Caco-2 (cell line): ENCODE measurements at regions not wholly inside any gene's neighbourhood (a gene's known extent, or its start where the extent isn't known, plus 50 kb on each side); places are given as distances from the start of the nearest gene placed in this dataset.
A peak's percentile ranks its signal among the peaks of the same experiment; 100 is the strongest.

Experiments used
- BruUV-seq: library from RNA; stranded (reverse); fragments of 400-500 nt; replicated peaks from 2 replicates; lab custom pipeline; 2021; lab: Mats Ljungman, UMichigan
- CTCF ChIA-PET: fragments of 300-600 bp; sonication (Branson Sonifier 250); formaldehyde crosslinking; loops from one replicate; lab custom pipeline; 2022; ENCODE audit warnings: antibody characterized with exemption; lab: Charles Lee
- POLR2A ChIA-PET: fragments of 300-600 bp; sonication (Branson Sonifier 250); formaldehyde crosslinking; loops from one replicate; lab custom pipeline; 2022; ENCODE audit warnings: antibody characterized with exemption; lab: Charles Lee
- DNase-seq, 2 experiments: peaks; one replicate each; pipeline versions ENCODE4 v3.0.0 to v3.0.0-alpha.2; 2020 to 2022
- H3K27me3 ChIP-seq: replicated peaks from 2 replicates; pipeline ENCODE4 v1.6.0; 2011; ENCODE audit warnings: low read length; ENCODE audit not compliant: control insufficient read depth, insufficient read depth
- H3K36me3 ChIP-seq: 2 replicates; pipeline ENCODE4 v1.5.1; 2011; ENCODE audit warnings: low read length; ENCODE audit not compliant: control insufficient read depth, insufficient read depth
- H3K4me1 ChIP-seq: fragments of 250-450 bp; sonication (Bioruptor Pico); 2 replicates; pipeline ENCODE4 v1.5.1; 2020; ENCODE audit warnings: mild to moderate bottlenecking
- H3K4me3 ChIP-seq: 2 replicates; pipeline ENCODE4 v1.5.1; 2011; ENCODE audit warnings: low read depth, mild to moderate bottlenecking, control low read depth, low read length
- H3K9me3 ChIP-seq: fragments of 250-450 bp; sonication (Bioruptor Pico); 2 replicates; pipeline ENCODE4 v1.5.1; 2020; ENCODE audit warnings: mild to moderate bottlenecking, moderate library complexity
- H3K27ac Mint-ChIP-seq: one replicate; pipeline ENCODE4 v1.8.0; 2022; ENCODE audit warnings: mixed read lengths; ENCODE audit not compliant: unreplicated experiment
- H3K27me3 Mint-ChIP-seq: one replicate; pipeline ENCODE4 v1.8.0; 2022; ENCODE audit warnings: mixed read lengths; ENCODE audit not compliant: insufficient read depth, unreplicated experiment
- H3K36me3 Mint-ChIP-seq: one replicate; pipeline ENCODE4 v1.8.0; 2022; ENCODE audit warnings: mild to moderate bottlenecking, mixed read lengths; ENCODE audit not compliant: insufficient read depth, unreplicated experiment
- H3K4me1 Mint-ChIP-seq: one replicate; pipeline ENCODE4 v1.8.0; 2022; ENCODE audit warnings: low read depth, mixed read lengths; ENCODE audit not compliant: unreplicated experiment
- H3K4me3 Mint-ChIP-seq: one replicate; pipeline ENCODE4 v1.8.0; 2022; ENCODE audit warnings: mild to moderate bottlenecking, moderate library complexity, mixed read lengths; ENCODE audit not compliant: unreplicated experiment
- H3K9me3 Mint-ChIP-seq: one replicate; pipeline ENCODE4 v1.8.0; 2022; ENCODE audit warnings: mixed read lengths; ENCODE audit not compliant: unreplicated experiment
- CTCF ChIP-seq, 2 experiments: fragments of 200-600 bp in 1 of 2; IDR thresholded peaks; 1 replicate in 1 of 2; 2 replicates in 1 of 2; pipeline versions ENCODE4 v1.5.1 to v1.8.0; 2011 to 2022; ENCODE audit warnings: antibody characterized with exemption in 1 of 2, control low read depth in 1 of 2, inconsistent platforms in 1 of 2, low read depth in 1 of 2, low read length in 1 of 2, mild to moderate bottlenecking in 1 of 2, moderate library complexity in 1 of 2; ENCODE audit not compliant: insufficient read depth in 1 of 2, severe bottlenecking in 1 of 2, unreplicated experiment in 1 of 2
- intact Hi-C: fragments of 100-400 bp; cut with micrococcal nuclease; formaldehyde crosslinking; loops from one replicate; pipeline ENCODE4 v1.10.0; 2022; ENCODE audit not compliant: unreplicated experiment

GRCh38 chr5:143624465-143624864 lies 187.5 kb upstream of the HMHB1 start:
- ChIA-PET POLR2A (no interaction called here), CTCF (no interaction called here)
- no TSS peak for BruUV-seq
- H3K27me3 Mint-ChIP-seq: no peaks in the 10 kb centered on the region
- DNase-seq: no peak
- H3K4me1 ChIP-seq: peaks cover 14% of the 10 kb centered on the region
- H3K36me3 ChIP-seq: no peaks in the 10 kb centered on the region
- TF ChIP-seq CTCF (IDR thresholded peaks at IDR 0.05; ENCODE audit: insufficient read depth in 1 of 2, low read depth in 1 of 2, low read length in 1 of 2, severe bottlenecking in 1 of 2, unreplicated experiment in 1 of 2): no peak
- no peak overlapping the region for H3K4me3 Mint-ChIP-seq
- H3K9me3 Mint-ChIP-seq: no peaks in the 10 kb centered on the region
- peak overlapping the region; percentile 13 for H3K27ac Mint-ChIP-seq
- intact Hi-C loops: no loop called here
- no peaks in the 10 kb centered on the region; the same call in 1 of the 2 replicates for H3K9me3 ChIP-seq
- no peaks in the 10 kb centered on the region for H3K36me3 Mint-ChIP-seq
- H3K4me3 ChIP-seq: no peak overlapping the region
- no peaks in the 10 kb centered on the region for H3K27me3 ChIP-seq
- peaks cover 20% of the 10 kb centered on the region for H3K4me1 Mint-ChIP-seq

GRCh38 chr5:143619040-143619439 lies 192.9 kb upstream of the HMHB1 start:
- intact Hi-C loops: no loop called here
- Histone ChIP-seq H3K9me3 (no peaks in the 10 kb centered on the region), H3K36me3 (no peaks in the 10 kb centered on the region), H3K27me3 (no peaks in the 10 kb centered on the region), H3K4me3 (no peak overlapping the region), H3K4me1 (no peaks in the 10 kb centered on the region; the same call in 1 of the 2 replicates)
- H3K27me3 Mint-ChIP-seq: no peaks in the 10 kb centered on the region
- ChIA-PET CTCF (no interaction called here), POLR2A (no interaction called here)
- no TSS peak for BruUV-seq
- H3K36me3 Mint-ChIP-seq: no peaks in the 10 kb centered on the region
- H3K27ac Mint-ChIP-seq: no peak overlapping the region
- no peak for TF ChIP-seq CTCF (IDR thresholded peaks at IDR 0.05; ENCODE audit: insufficient read depth in 1 of 2, low read depth in 1 of 2, low read length in 1 of 2, severe bottlenecking in 1 of 2, unreplicated experiment in 1 of 2)
- DNase-seq: no peak
- H3K9me3 Mint-ChIP-seq: peaks cover 13% of the 10 kb centered on the region
- H3K4me1 Mint-ChIP-seq: peaks cover 6% of the 10 kb centered on the region
- no peak overlapping the region for H3K4me3 Mint-ChIP-seq

GRCh38 chr5:143618141-143618540 lies 193.8 kb upstream of the HMHB1 start:
- H3K9me3 Mint-ChIP-seq: peaks cover 13% of the 10 kb centered on the region
- ChIA-PET POLR2A (no interaction called here), CTCF (no interaction called here)
- BruUV-seq: no TSS peak
- no peaks in the 10 kb centered on the region for H3K27me3 Mint-ChIP-seq
- Histone ChIP-seq H3K4me3 (no peak overlapping the region), H3K9me3 (no peaks in the 10 kb centered on the region), H3K36me3 (no peaks in the 10 kb centered on the region), H3K4me1 (no peaks in the 10 kb centered on the region), H3K27me3 (no peaks in the 10 kb centered on the region)
- intact Hi-C loops: no loop called here
- no peaks in the 10 kb centered on the region for H3K4me1 Mint-ChIP-seq
- TF ChIP-seq CTCF (IDR thresholded peaks at IDR 0.05; ENCODE audit: insufficient read depth in 1 of 2, low read depth in 1 of 2, low read length in 1 of 2, severe bottlenecking in 1 of 2, unreplicated experiment in 1 of 2): no peak
- no peak overlapping the region for H3K4me3 Mint-ChIP-seq
- no peak for DNase-seq
- H3K36me3 Mint-ChIP-seq: no peaks in the 10 kb centered on the region
- no peak overlapping the region for H3K27ac Mint-ChIP-seq
